ENCODE measurements at regions not wholly inside any gene's neighbourhood (a gene's known extent, or its start where the extent isn't known, plus 50 kb on each side); places are given as distances from the start of the nearest gene placed in this dataset.

GRCh38 chr5:54621048-54621447 is 103.5 kb downstream of the SNX18 start:
- TF ChIP-seq POLR2A (IDR thresholded peaks at IDR 0.05; ENCODE audit: low read length) (no peak), GATA1 (IDR thresholded peaks at IDR 0.05; ENCODE audit: low read depth, low read length) (no peak)
